ENCODE measurements at regions not wholly inside any gene's neighbourhood (a gene's known extent, or its start where the extent isn't known, plus 50 kb on each side); places are given as distances from the start of the nearest gene placed in this dataset.
"Not testable (repeated sequence)": the region's sequence is repeated elsewhere in the genome, so short reads cannot be mapped to it uniquely, and the experiment has no call there.

DNA sequence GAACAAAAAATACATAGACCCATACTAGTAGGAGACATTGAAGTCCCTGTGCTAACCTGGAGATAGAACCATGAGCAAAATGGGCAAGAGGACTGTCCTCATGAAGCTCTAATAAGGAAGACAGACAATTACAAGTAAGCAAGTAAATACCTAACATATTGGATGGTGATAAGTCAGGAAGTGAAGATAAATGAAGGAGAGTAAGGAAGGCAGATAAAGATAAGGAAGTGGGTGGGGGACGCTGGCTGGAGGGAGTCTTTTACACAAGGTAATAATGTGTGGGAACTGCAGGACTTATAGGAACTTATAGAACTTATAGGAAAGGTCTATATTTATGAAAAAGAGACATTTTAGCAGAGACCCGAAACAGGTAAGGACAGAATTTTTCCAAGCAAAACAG lies 148.9 kb upstream of the ABI3BP start:
- Histone ChIP-seq H3K27ac (no peak overlapping the region), H3K4me1 (no peaks in the 10 kb centered on the region), H3K4me3 (no peak overlapping the region), H3K9me3 (no peaks in the 10 kb centered on the region), H3K27me3 (no peaks in the 10 kb centered on the region), H3K36me3 (no peaks in the 10 kb centered on the region)
- WGBS, 2 donors = 58 to 64% methylated on average over 2 of the region's 2 CpGs
- intact Hi-C loops (cut with DNase I) = no loop called here
- no peak for ATAC-seq
- no peak for DNase-seq
- TF ChIP-seq, protein P1, sequence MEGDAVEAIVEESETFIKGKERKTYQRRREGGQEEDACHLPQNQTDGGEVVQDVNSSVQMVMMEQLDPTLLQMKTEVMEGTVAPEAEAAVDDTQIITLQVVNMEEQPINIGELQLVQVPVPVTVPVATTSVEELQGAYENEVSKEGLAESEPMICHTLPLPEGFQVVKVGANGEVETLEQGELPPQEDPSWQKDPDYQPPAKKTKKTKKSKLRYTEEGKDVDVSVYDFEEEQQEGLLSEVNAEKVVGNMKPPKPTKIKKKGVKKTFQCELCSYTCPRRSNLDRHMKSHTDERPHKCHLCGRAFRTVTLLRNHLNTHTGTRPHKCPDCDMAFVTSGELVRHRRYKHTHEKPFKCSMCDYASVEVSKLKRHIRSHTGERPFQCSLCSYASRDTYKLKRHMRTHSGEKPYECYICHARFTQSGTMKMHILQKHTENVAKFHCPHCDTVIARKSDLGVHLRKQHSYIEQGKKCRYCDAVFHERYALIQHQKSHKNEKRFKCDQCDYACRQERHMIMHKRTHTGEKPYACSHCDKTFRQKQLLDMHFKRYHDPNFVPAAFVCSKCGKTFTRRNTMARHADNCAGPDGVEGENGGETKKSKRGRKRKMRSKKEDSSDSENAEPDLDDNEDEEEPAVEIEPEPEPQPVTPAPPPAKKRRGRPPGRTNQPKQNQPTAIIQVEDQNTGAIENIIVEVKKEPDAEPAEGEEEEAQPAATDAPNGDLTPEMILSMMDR (IDR thresholded peaks at IDR 0.05) = no peak

DNA sequence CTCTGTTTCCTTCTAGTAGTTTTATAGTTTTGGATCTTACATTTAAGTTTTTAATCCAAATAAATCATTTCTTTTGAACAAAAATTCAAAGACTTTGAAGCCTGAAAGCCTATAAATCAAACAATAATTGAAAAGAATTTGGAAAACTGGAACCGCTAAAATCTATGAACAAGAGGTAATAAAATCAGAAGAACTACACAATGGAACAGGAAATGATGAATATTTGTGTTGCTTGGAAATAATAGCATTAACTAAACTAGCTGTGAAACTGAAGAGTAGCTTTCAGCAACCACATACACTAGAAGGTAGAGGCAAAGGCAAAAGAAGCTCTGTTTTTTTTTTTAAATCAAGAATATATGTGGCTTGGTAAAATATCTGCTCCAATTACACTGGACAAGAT lies 147.9 kb upstream of the ABI3BP start:
- DNase-seq (no peak), ATAC-seq (no peak)
- H3K4me1 ChIP-seq = no peaks in the 10 kb centered on the region
- 79 to 92% methylated on average over 1 of the region's 1 CpG for WGBS, 2 donors
- H3K4me3 ChIP-seq = no peak overlapping the region
- intact Hi-C loops (cut with DNase I) = no loop called here
- no peaks in the 10 kb centered on the region for H3K27me3 ChIP-seq
- TF ChIP-seq, protein P1 (IDR thresholded peaks at IDR 0.05) = no peak
- H3K9me3 ChIP-seq = no peaks in the 10 kb centered on the region
- no peak overlapping the region for H3K27ac ChIP-seq
- no peaks in the 10 kb centered on the region for H3K36me3 ChIP-seq

DNA sequence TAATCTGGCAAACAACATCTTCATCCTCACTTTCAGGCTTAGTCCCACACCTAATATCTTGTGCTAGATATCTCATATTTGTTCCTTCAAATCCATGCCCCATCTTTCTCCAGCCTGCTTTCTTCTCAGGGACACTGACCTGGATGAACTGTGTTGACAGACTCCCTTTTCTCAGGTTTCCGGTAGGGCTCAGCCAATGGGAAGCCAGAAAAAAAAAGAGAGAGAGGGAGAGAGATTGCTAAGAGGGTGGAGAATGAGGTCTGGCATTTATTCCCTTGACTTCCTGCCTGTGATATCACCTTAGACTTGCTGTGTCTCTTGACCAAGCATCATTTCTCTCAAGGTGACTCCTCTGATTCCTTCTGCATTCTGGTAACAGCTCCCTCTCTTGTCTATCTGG lies 145.6 kb upstream of the ABI3BP start:
- TF ChIP-seq, protein P1 (IDR thresholded peaks at IDR 0.05) = no peak
- no peaks in the 10 kb centered on the region for H3K27me3 ChIP-seq
- DNase-seq (no peak), ATAC-seq (no peak)
- H3K27ac ChIP-seq = no peak overlapping the region
- WGBS, 2 donors = 20 to 58% methylated on average over 1 of the region's 1 CpG
- H3K36me3 ChIP-seq = no peaks in the 10 kb centered on the region
- H3K4me3 ChIP-seq = no peak overlapping the region
- no peaks in the 10 kb centered on the region for H3K4me1 ChIP-seq
- no peaks in the 10 kb centered on the region for H3K9me3 ChIP-seq
- intact Hi-C loops (cut with DNase I) = no loop called here

GRCh38 chr3:101134331-101134730 lies 141.1 kb upstream of the ABI3BP start:
- no peaks in the 10 kb centered on the region for H3K36me3 ChIP-seq
- H3K4me1 ChIP-seq = no peaks in the 10 kb centered on the region
- 92 to 93% methylated on average over 7 of the region's 7 CpGs for WGBS, 2 donors
- H3K27me3 ChIP-seq = no peaks in the 10 kb centered on the region
- TF ChIP-seq, protein P1 (IDR thresholded peaks at IDR 0.05) = no peak
- H3K4me3 ChIP-seq = no peak overlapping the region
- ATAC-seq (no peak), DNase-seq (no peak)
- H3K9me3 ChIP-seq = no peaks in the 10 kb centered on the region
- intact Hi-C loops (cut with DNase I) = no loop called here
- no peak overlapping the region for H3K27ac ChIP-seq

DNA sequence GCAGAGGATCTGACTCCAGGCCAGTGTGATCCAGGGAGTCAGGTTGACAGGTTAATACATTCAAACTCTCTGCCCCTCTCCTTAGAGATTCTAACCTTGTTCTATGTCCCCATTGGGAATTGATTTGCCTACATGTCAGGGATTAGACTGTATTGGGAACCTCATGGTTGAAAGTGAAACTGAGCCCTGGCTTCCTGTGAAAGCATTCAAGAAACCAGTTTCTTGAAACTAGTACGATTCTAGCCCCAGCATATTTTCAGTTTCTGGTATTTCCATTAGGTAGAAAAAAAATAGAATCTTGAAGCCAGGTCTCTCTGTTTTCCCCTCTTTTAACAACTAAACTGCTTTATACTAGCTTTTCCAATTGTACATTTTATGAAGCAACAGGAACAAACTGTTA lies 140.4 kb upstream of the ABI3BP start:
- H3K27me3 ChIP-seq = no peaks in the 10 kb centered on the region
- H3K4me3 ChIP-seq = no peak overlapping the region
- H3K36me3 ChIP-seq = no peaks in the 10 kb centered on the region
- no peaks in the 10 kb centered on the region for H3K9me3 ChIP-seq
- no peak overlapping the region for H3K27ac ChIP-seq
- H3K4me1 ChIP-seq = no peaks in the 10 kb centered on the region
- TF ChIP-seq, protein P1 (IDR thresholded peaks at IDR 0.05) = no peak
- intact Hi-C loops (cut with DNase I) = no loop called here
- DNase-seq = no peak
- no peak for ATAC-seq
- WGBS, 2 donors = 40 to 68% methylated on average over 1 of the region's 1 CpG

DNA sequence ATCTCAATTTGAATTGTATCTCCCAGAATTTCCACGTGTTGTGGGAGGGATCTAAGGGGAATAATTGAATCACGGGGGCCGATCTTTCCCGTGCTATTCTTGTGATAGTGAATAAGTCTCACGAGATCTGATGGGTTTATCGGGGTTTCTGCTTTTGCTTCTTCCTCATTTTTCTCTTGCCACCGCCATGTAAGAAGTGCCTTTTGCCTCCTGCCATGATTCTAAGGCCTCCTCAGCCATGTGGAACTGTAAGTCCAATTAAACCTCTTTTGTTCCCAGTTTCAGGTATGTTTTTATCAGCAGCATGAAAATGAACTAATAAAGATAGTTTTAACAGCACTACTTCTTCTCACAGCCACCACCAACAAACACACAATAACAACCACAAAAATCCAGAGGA lies 140.0 kb upstream of the ABI3BP start:
- WGBS, 2 donors = 91 to 92% methylated on average over 7 of the region's 7 CpGs
- H3K36me3 ChIP-seq, ATAC-seq: not testable (repeated sequence)

More for the DNA sequence above, 140.0 kb upstream of the ABI3BP start:
- H3K4me1 ChIP-seq; H3K27ac ChIP-seq; H3K27me3 ChIP-seq; intact Hi-C loops (cut with DNase I); H3K4me3 ChIP-seq; H3K9me3 ChIP-seq; DNase-seq: not testable (repeated sequence)
